Cardiac muscle cell (in vitro differentiated cells and primary cell): ENCODE measurements at regions not wholly inside any gene's neighbourhood (a gene's known extent, or its start where the extent isn't known, plus 50 kb on each side); places are given as distances from the start of the nearest gene placed in this dataset.
A peak's percentile ranks its signal among the peaks of the same experiment; 100 is the strongest.

ENCODE experiments used
- DNase-seq, 2 donors: peaks; one replicate each; pipeline versions ENCODE4 v3.0.0 to v3.0.0-alpha.2; 2010 to 2017; ENCODE audit warnings: low read depth in 1 of 2, low spot score in 1 of 2
- H3K27ac ChIP-seq: fragments of 200-600 bp; sonication (generic); 2 replicates; pipeline ENCODE4 v1.5.1; 2016
- H3K27me3 ChIP-seq: fragments of 200-600 bp; sonication (generic); 2 replicates; pipeline ENCODE4 v1.6.0; 2016; ENCODE audit warnings: control low read depth
- H3K36me3 ChIP-seq: fragments of 200-600 bp; sonication (generic); 2 replicates; pipeline ENCODE4 v1.5.1; 2016; ENCODE audit warnings: control low read depth
- H3K4me1 ChIP-seq: fragments of 200-600 bp; sonication (generic); 2 replicates; pipeline ENCODE4 v1.8.1; 2017; ENCODE audit warnings: low read depth, mild to moderate bottlenecking, mixed run types
- H3K4me3 ChIP-seq: fragments of 200-600 bp; sonication (generic); 2 replicates; pipeline ENCODE4 v1.5.1; 2016; ENCODE audit warnings: mild to moderate bottlenecking
- H3K9me3 ChIP-seq: fragments of 200-600 bp; sonication (generic); 2 replicates; pipeline ENCODE4 v1.5.1; 2017; ENCODE audit warnings: low read depth, mild to moderate bottlenecking, control low read depth
- CTCF ChIP-seq: IDR thresholded peaks from 2 replicates; pipeline ENCODE4 v1.5.1; 2012; ENCODE audit warnings: low read depth, mild to moderate bottlenecking, low read length

GRCh38 chr10:89853781-89854191 lies 152.4 kb downstream of the KIF20B start:
- TF ChIP-seq CTCF, result peak; percentile 46

DNA sequence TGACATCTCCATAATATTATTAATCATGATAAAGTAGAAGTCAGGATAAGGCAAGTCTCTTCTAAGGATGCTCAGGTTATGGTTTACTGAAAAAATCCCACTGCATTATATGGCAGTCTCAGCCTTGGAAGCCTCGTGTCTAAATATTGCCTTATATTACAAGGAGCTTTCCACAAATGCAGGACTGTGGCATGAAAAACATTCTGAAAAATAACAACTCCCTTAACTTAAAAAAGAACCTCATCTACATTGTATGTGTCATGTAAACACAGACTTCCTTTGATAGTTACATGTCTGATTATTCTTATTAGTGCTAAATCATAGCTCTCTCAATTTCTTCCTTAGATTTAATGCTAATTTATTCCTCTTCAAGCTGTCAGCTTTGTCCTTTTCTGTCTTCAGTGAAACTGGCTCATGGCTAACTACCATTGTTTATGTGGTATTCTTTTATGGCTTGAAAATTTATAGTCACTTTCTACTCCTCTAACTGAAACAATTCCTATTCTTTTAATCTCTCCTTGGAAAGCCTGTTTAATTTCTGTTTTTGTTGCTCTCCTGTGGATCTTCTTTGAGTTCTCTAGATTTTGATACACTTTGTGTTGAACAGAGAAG lies 156.1 kb downstream of the KIF20B start:
- no peak for TF ChIP-seq CTCF
- H3K36me3 ChIP-seq, result no peaks in the 10 kb centered on the region
- H3K9me3 ChIP-seq, result no peaks in the 10 kb centered on the region
- no peak overlapping the region for H3K27ac ChIP-seq
- H3K4me3 ChIP-seq, result no peak overlapping the region
- no peak for DNase-seq
- H3K4me1 ChIP-seq, result no peaks in the 10 kb centered on the region
- H3K27me3 ChIP-seq, result no peaks in the 10 kb centered on the region

More at GRCh38 chr10:89853781-89854191, 152.4 kb downstream of the KIF20B start:
- no peaks in the 10 kb centered on the region for H3K9me3 ChIP-seq
- H3K4me1 ChIP-seq, result peaks cover 14% of the 10 kb centered on the region
- no peaks in the 10 kb centered on the region for H3K36me3 ChIP-seq
- H3K4me3 ChIP-seq, result no peak overlapping the region
- no peak overlapping the region for H3K27ac ChIP-seq
- DNase-seq, result no peak
- no peaks in the 10 kb centered on the region for H3K27me3 ChIP-seq

DNA sequence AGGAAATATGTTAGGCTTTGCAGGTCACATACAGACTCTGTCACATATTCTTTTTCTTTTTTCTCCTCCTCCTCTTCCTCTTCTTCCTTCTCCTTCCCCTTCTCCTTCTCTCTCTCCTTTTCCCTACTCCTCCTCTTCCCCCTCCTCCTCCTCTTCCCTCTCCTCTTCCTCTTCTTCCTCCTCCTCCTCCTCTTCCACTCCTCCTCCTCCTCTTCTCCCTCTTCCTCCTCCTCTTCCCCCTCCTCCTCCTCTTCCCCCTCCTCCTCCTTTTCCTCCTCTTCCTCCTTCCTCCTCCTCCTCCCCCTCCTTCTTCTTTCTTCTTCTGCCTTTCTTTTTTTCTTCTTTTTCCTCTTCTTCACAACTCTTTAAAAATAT lies 159.8 kb downstream of the KIF20B start:
- Histone ChIP-seq H3K4me1 (no peaks in the 10 kb centered on the region), H3K4me3 (no peak overlapping the region), H3K36me3 (no peaks in the 10 kb centered on the region), H3K9me3 (no peaks in the 10 kb centered on the region), H3K27me3 (no peaks in the 10 kb centered on the region), H3K27ac (no peak overlapping the region)
- no peak for TF ChIP-seq CTCF
- no peak for DNase-seq

- Histone ChIP-seq H3K27me3 (no peaks in the 10 kb centered on the region), H3K4me1 (no peaks in the 10 kb centered on the region), H3K4me3 (no peak overlapping the region), H3K27ac (no peak overlapping the region), H3K36me3 (no peaks in the 10 kb centered on the region), H3K9me3 (no peaks in the 10 kb centered on the region)
- no peak for TF ChIP-seq CTCF
- peak in 1 of 2 donors; percentile 67 for DNase-seq
Observed at GRCh38 chr10:89861584-89862301, 160.4 kb downstream of the KIF20B start.

DNA sequence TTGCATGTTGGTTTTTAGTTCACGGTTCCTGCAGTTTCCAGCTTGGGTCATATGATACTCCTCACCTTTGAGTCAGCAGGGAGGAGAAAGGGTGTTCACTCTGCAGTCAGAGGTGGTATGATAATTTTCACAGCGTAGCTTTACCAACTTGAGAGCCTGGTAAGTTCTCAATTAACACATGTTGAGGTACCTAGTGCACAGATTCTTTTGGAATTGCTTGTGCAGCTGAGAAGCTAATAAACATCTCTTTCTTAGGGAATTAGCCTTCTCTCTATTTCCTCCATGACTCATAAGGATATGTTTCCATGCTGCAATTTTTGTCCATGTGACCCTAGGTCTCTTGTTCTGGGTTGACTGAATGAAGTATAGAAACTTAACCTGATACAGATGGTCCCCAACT lies 166.6 kb downstream of the KIF20B start:
- Histone ChIP-seq H3K27ac (no peak overlapping the region), H3K36me3 (no peaks in the 10 kb centered on the region), H3K9me3 (no peaks in the 10 kb centered on the region), H3K4me1 (no peaks in the 10 kb centered on the region), H3K27me3 (no peaks in the 10 kb centered on the region), H3K4me3 (no peak overlapping the region)
- DNase-seq, result peak in 1 of 2 donors; percentile 45
- no peak for TF ChIP-seq CTCF
